H4 (cell line): ENCODE measurements at regions not wholly inside any gene's neighbourhood (a gene's known extent, or its start where the extent isn't known, plus 50 kb on each side); places are given as distances from the start of the nearest gene placed in this dataset.
"Not testable (repeated sequence)": the region's sequence is repeated elsewhere in the genome, so short reads cannot be mapped to it uniquely, and the experiment has no call there.

ENCODE experiments used
- DNase-seq: peaks from one replicate; pipeline ENCODE4 v3.0.0-alpha.2; 2015; ENCODE audit warnings: low spot score

DNA sequence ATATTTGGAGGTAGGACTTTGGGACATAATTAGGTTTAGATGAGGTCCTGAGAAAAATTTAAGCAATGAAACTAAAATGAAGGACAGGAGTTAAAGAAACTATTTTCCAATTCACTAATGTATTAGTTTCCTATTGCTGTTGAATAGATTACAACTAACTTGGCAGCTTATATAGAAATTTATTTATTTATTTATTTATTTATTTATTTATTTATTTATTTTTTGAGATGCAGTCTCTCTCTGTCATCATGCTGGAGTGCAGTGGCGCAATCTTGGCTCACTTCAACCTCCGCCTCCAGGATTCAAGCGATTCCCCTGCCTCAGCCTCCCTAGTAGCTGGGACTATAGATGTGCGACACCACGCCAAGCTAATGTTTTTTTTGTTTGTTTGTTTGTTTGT, 182.4 kb upstream of the ADCY2 start:
- DNase-seq, result no peak

DNA sequence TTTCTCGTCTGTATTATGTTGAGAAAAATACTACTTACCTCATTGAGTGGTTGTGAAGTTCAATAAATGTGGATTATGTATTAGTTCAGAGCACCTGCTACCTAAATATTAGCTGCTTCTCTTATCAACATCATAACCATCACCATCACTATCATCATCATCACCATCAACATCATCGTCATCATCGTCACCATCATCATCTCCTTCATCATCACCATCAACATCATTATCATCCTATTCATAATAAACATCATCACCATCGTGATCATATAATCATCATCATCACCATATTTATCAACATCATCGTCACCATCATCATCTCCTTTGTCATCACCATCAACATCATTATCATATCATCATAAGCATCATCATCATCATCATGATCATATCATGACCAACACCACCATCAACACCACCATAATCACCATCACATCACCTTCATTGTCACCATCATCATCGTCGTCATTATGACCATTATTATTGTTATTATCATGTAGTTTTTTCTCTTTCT, 181.0 kb upstream of the ADCY2 start:
- no peak for DNase-seq

DNA sequence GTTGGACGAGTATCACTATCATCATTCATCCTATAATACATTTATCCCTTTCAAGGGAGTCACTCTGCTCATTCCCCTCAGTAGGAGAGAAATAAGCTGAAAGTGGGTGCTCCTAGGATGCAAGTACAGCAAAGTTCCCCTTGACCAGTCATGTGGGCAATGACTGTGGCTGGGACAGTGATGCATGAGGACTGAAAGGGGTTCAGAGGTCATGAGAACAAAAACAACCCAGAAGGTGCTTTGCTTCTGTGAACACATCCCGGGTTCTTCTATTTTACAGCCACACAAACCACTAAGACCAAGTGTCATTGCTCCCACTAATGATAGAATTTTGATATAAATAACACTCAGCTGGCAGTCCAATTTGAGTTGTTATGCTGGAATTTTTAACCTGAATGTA, 177.8 kb upstream of the ADCY2 start:
- no peak for DNase-seq

DNA sequence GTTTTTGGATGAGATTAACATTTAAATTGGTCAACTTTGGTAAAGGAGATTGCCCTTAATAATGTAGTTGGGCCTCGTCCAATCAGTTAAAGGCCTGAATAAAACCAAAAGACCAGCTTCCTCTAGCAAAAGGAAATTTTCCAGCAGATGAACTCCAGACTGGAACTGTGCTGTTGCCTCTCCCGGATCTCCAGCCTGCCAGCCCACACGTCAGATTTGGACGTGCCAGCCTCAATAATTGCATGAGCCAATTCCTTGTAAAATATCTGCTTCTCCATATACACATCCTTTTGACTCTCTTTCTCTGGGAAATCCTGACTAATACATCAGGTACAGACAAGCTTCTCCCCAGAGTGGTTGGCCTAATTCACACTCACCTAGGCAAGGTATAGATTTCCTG, 175.8 kb upstream of the ADCY2 start:
- DNase-seq, result no peak

DNA sequence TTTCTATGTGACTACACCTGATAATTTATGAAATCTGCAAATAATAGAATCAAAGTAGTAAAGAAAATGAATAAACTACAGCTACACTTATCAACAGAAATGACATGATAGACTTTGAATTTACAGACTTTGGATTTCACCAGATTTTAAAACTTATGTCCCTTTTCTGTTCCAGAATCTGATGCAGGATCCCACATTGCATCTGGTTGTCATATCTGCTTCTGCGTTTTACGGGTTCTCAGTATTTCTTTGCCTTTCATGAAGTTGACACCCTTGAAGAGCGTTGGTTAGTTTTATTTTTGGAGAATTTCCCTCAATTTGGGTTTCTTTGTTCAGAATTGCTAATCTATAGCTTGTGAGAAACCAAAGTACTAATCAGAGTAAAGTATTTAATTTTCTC, 174.9 kb upstream of the ADCY2 start:
- DNase-seq, result no peak

DNA sequence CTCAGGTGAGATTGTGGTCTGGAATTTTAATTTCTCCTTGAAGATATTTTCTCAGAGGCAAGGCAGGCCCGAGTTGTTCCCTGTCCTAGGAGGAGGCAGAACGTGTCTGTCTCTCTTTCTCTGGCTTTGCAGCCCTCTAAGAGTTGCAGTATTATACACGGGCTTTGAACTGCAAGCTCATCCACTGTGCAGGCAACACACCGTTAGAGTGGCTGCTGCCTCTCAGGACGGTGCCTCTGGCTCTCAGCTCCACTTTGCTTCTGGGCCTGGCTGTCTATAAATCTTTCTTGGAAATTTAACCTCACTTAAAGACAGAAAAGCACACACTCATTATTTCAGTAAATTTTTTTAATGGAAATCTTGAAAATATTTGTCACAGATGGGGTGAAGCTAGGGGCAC, 170.1 kb upstream of the ADCY2 start:
- DNase-seq, result no peak

DNA sequence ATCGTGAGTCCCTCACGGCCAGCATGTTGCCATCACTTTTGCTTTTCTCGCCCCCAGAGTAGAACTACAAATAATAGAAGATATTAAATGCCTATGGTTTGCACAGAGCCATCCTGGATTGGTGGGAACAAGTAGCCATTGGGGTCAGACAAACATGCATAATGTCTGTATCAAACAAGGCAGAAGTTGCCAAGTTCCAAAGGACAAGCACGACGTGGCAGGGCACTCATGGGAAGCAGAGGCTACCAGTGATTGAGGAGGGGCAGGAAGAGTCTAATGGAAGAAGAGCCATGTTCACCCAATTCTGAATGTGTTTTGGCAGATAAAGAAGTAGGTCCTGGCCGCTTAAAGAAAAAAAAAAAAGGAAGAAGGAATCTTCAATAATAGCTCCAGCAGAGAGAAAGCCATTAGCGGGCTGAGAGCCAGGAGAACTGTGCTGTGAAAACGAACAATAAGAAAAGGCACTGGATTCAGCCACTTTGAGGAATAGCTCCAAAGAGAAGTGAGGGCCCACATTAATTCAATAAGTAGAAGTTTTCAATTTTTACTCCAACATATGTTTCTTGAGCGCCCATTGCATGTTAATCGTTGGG, 153.7 kb upstream of the ADCY2 start:
- DNase-seq, result no peak

DNA sequence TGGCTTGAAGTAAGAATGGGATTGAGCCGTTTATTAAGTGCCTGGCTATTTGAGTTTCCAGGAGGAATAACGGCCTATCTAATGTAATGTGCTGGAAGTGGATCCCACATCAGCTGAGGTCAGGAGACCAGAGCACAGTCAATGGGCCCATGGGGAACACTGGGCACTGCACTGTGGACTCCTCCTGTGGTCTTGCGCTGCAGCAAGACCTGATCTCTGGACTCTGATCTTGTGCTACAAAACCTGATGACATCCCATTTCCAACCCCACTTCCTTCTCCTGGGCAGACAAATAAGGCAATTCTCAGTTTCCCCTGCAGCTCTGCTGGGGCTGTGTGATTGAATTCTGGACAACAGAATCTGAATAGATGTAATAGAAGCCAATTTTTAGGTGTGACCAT, 151.7 kb upstream of the ADCY2 start:
- DNase-seq, result no peak

DNA sequence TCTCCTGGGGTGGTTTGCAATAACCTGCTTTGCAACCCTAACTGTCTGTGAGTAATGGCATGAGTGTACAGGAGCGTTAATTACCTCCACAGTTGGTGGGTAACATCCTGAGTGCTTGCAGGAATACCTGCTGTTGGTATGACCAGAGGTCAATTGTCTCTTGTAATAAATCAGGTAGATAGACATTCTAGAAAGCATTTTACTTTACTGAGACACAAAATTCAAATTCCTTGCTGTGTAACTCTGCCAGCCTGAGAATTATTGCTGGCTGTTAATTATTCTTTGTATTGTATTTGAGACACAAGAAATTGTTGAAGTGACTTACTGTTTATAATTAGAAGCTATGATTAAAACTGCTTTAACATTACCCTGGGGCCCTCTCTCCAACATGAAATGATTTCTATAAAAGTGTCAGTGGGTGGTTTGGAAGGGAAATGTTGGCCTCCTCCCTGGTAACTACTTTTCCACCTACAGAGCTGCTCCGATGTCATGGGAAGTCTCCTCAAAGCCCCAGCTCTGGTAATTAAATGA, 150.8 kb upstream of the ADCY2 start:
- DNase-seq, result no peak

DNA sequence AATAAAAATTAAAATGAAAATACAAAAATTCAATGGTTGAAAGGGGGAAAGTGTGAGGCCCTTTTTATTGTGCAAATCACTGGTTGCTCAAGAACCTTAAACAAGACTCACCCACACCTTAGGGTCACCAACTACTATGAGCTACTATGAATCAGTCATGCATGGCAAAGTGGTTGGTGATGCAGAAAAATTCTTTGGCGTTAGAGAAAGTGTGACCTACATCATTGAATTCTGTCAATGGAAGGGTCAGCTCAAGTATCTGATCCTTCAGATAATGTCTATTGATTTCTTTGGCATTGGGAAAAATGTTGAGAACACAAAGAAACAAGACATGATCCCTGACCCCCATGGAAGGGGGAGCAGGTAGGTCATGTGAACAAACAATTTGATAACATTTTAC, 149.7 kb upstream of the ADCY2 start:
- no peak for DNase-seq

DNA sequence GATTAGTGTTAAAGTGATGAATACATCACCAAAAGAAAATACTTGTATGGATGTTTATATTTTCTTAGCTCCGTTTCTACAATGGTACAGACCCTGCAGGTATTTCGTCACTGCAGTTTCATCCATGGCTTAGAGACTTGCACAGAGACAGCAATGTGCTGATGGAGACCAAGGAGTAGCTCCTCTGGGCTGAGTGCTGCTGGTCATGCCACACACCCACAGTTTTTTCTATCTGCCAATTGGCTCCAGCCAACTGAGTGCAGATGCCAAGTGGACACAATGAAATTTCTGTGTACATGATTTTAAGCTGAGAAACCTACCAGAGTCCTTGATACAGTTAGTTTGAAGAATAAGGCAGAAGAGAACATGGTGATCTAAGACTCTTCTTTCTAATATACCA, 145.9 kb upstream of the ADCY2 start:
- DNase-seq, result no peak

DNA sequence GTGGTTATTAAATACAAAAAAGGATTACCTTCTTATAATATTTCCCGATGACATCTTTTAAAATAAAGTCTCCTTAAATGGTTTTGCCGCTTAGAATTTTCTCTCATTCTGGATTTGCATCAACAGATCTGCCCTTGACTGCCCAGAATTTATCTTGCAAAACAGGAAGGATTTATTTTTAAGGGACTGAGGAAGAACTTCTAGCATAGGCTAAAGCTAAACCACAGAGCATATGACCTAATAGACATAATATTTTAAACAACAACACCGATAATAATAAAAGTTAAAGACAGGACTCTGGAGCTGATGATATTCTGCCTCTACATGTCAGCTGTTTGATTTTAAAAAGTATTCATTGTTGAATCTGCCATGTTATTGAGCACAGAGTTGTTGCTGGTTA, 145.3 kb upstream of the ADCY2 start:
- no peak for DNase-seq

DNA sequence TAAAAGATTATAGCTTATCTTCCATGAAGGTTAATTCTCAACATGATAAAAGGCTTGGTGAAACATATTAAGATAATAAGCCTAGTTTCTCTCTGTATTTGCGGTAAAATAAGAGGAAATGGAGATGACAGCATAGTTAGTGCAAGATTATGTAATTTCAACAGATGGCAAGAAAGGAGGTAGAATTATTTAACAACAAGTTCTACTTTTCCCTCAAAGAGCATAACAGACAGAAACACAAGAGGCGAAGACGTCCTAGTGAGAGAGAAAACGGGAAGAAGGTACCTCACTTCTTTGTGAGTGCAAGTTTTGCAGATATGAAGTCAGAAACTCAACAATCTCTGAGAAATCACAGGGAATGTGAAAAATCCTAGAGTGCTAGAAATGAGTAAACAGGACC, 144.8 kb upstream of the ADCY2 start:
- DNase-seq, result no peak

DNA sequence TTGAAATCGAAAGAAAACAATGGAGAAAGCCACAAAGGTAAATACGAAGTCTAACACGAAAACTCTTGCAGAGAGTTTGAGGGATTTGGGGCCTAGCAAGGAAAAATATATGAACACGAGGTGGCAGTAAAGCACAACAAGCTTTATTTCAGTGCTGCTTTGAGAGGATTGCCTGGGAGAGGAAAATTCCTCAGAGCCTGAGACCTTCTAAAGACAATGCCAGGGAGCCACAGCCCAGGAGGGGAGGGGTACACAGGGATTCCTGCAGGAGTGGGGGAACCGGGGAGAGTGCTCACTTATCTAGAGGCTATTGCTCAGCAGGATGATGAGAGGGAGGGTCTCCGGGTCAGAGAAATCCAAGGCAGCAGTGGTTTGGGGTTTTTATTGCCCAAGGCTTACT, 134.9 kb upstream of the ADCY2 start:
- DNase-seq, result peak; percentile 25

DNA sequence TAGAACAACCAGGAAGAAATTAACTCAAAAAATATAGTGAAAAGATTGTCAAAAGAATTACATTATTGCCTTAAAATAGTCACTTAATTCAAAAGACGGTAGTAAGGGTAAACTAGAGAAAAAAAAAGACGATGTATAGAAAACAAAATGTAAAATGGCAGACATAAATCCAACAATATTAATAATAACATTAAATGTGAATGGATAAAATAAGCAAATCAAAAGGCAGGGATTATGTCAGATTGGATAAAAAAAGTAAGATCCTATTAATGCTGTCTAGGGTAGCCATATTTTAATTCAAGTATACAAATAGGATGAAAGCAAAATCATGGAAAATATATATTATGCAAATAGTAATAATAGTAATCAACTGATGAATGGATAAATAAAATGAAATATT, 134.0 kb upstream of the ADCY2 start:
- no peak for DNase-seq

DNA sequence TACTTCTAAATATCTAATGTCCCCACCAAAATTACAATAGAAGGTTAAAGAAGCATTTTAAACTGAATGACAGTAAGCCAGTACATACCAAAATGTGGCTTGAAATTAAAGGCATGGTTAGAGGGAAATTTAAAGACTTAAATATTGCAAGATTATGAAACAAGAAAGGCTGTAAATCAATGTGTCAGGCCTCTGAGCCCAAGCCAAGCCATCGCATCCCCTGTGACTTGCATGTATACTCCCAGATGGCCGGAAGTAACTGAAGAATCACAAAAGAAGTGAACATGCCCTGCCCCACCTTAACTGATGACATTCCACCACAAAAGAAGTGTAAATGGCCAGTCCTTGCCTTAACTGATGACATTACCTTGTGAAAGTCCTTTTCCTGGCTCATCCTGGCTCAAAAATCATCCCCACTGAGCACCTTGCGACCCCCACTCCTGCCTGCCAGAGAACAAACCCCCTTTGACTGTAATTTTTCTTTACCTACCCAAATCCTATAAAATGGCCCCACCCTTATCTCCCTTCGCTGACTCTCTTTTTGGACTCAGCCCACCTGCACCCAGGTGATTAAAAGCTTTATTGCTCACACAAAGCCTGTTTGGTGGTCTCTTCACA, 132.4 kb upstream of the ADCY2 start:
- DNase-seq, result not testable (repeated sequence)

DNA sequence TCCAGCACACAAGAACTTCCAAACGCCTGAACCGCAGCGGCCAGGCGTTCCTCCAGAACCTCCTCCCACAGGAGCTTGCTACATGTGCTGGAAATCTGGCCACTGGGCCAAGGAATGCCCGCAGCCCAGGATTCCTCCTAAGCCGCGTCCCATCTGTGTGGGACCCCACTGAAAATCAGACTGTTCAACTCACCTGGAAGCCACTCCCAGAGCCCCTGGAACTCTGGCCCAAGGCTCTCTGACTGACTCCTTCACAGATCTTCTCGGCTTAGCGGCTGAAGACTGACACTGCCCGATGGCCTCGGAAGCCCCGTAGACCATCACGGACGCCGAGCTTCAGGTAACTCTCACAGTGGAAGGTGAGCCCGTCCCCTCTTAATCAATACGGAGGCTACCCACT, 130.2 kb upstream of the ADCY2 start:
- not testable (repeated sequence) for DNase-seq

DNA sequence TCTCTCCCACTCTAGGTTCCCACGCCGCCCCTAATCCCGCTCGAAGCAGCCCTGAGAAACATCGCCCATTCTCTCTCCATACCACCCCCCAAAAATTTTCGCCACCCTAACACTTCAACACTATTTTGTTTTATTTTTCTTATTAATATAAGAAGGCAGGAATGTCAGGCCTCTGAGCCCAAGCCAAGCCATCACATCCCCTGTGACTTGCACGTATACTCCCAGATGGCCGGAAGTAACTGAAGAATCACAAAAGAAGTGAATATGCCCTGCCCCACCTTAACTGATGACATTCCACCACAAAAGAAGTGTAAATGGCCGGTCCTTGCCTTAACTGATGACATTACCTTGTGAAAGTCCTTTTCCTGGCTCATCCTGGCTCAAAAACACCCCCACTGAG, 127.2 kb upstream of the ADCY2 start:
- DNase-seq, result not testable (repeated sequence)

DNA sequence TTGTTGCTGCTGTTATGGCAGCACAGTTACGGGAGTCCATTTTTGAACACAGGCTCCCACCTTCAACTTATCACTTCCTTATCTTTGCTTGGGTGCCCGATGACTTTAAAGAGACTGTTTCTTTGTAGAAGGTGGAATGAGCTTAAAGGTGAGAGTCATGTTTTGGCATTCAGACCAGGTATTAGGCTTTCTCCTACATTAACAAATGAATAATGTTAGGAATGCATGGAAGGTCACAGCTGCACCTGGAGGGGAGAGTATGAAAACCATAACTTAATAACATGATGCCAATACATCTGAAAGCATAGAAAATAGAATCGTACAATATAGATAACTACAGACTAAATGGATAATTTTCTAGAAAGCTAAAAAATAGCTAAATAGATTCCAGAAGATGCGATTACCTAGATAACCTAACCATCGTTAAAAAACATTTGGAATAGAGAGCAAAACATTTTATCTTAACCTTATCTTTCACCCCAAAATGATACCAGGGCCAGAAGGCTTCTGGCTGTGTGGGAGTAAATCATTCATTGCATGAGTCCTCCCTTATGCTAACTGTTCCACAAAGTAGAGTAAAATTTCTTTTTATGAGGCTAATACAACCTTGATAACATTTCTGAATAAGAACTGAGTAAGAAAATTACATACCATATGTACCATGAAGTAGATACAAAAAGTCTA, 126.2 kb upstream of the ADCY2 start:
- DNase-seq, result no peak

DNA sequence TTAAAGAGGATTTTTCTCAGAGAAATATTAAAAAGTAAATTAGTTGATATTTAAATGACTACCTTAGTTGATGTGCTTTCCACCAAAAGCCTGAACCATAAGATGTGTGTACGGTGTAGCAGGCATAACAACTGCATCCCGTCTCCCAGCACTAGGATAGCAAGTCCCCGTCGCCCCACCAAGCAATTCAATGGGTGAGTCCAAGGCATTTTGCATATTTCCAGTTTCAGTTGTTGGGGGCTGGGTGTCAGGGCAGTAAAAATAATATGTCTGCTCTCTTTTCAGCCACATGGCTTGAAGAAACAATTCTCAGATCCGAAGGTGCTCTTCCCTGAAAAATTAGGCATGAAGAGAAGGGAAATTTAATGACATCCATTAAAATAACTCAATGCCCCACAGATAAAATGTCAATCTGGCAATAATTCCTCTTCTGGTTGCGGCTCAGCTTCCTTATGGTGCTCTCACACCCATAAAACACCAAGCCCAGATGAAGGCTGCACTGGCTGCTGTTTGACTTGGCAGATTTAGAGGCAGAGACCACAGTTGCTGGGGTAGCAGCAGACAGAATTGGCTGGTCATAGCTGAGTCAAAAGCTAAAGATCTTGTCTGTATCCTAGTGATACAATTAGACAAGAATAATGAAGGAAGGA, 124.4 kb upstream of the ADCY2 start:
- no peak for DNase-seq

DNA sequence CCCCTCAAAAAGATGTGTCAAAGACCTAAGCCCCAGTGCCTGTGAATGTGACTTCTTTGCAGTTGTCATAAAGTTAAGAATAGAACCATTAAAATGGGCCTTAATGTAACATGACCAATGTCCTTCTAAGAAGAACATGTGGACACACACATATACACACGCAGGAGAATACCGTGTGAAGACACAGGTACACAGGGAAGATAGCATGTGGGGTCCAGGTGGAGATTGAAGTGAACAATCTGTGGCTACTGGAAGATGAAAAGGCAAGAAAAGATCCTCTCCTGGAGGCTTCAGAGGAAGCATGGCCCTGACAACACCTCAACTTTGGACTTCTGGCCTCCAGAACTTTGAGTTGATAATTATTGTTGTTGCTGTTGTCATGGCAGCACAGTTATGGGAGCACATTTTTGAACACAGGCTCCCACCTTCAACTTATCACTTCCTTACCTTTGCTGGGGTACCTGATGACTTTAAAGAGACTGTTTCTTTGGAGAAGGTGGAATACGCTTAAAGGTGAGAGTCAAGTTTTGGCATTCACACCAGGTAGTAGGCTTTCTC, 123.5 kb upstream of the ADCY2 start:
- no peak for DNase-seq

DNA sequence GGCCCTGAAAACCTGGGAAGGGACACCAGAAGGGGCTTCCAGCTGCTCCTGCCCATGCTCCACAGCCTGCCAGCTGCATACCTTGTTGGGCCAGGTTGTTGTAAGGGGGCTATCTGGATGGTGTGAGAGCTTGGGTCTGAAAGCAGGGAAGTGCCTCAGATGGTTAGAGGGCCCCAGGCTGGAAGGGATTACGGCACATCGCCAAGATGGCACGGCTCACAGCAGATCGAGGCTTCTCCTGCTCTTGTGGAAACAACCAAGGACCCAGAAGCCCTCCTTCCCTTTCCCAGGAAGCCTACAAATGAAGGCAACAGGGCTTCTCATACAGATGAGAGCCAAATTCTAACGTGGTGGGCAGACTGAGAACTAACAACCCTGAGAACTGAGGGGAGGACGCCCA, 121.7 kb upstream of the ADCY2 start:
- DNase-seq, result no peak
